Right ventricle myocardium inferior (tissue), 1 donor: ENCODE measurements at regions not wholly inside any gene's neighbourhood (a gene's known extent, or its start where the extent isn't known, plus 50 kb on each side); places are given as distances from the start of the nearest gene placed in this dataset.

Experiments
- ATAC-seq: fragments of 200-7000 bp; cut with Tn5 transposase; one replicate; pipeline ENCODE4 v1.9.1; 2020; ENCODE audit warnings: mild to moderate bottlenecking, moderate library complexity
- DNase-seq: peaks from one replicate; pipeline ENCODE4 v3.0.0; 2021; ENCODE audit errors: missing footprints
- intact Hi-C: fragments of 100-400 bp; cut with DNase I; formaldehyde crosslinking; loops from one replicate; pipeline ENCODE4 v1.11.0; 2022
- donor health status: DM: no; HTN: yes; CAD: no; lungs with severe emphysema.

DNA sequence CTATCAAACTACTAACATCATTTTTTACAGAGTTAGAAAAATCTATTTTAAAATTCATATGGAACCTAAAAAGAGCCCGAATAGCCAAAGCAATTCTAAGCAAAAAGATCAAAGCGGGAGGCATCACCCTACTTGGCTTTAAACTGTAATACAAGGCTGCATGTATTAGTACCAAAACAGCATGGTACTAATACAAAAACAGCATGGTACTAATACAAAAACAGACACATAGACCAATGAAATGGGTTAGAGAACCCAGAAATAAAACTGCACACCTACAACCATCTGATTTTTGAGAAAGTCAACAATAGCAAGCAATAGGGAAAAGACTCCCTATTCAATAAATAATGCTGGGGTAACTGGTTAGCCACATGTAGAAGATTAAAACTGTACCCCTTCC, 640.7 kb downstream of the IRS1 start:
- DNase-seq (no peak), ATAC-seq (no peak)
- intact Hi-C loops, result no loop called here

DNA sequence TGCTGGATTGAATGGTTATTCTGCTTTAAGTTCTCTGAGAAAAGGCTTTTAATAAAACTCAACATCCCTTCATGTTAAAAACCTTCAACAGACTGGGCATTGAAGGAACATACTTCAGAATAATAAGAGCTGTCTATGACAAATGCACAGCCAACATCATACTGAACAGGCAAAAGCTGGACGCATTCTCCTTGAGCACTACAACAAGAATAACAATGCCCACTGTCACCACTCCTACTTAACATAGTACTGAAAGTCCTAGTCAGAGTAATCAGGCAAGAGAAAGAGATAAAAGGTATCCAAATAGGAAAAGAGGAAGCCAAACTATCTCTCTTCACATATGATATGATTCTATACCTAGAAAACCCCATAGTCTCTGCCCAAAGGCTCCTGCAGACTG, 641.4 kb downstream of the IRS1 start:
- DNase-seq (no peak), ATAC-seq (peak; percentile 71)
- intact Hi-C loops, result no loop called here

DNA sequence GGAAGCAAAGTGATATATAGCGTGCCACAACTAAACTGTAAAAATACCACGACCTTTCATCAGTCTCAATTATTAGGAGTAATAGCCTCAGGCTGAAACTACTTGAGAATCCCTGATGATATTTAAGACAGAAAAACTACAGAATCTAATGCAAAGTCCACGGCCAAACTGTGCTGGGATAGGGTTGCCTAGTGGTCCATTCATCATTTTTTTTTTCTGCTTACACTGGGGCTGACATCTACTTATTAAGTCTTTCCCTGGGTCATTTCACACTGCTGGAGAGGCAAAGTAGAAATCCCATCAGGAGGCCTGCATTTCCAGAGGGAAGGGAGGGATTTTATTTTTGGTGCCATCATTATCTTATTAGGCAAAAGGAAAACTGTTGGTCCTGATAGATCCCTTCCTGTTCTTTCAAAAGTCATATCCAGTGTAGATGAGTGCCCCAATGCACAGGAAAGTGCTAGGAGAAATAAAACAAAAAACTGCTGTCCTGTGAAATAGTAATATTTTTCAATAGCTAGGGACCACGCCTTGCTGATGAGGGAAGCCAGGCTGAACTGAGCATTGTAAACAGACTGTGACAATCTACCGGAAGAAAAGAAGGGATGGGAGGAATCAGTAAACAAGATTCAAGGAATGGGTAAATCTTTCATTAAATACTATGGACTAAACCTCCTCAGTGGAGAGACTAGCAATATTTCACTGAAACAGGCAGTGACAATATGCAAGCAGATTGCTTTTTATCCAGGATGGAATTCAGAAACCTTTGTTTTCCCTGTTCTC, 644.3 kb downstream of the IRS1 start:
- no peak for ATAC-seq
- intact Hi-C loops, result no loop called here

DNA sequence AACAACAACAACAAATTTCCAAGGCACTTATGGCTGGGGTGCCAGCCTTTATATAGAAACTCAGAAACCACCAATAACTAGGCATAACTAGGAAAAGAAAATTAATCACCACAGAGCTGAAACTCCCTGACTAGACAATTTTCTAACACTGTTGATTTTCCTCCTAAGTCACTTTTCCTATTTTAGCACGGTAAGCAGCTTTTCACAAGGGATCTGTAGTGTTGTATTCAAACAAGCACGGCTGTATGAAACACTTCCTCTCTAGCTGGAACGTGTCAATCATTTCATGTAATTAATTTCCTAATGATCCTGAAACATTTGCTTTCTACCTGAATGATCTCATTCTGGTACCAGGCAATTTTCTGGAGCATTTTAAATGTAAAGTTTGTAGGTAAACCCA, 645.0 kb downstream of the IRS1 start:
- ATAC-seq, result no peak
- DNase-seq, result no peak
- intact Hi-C loops, result no loop called here

More for the DNA sequence above, 644.3 kb downstream of the IRS1 start:
- DNase-seq, result no peak

DNA sequence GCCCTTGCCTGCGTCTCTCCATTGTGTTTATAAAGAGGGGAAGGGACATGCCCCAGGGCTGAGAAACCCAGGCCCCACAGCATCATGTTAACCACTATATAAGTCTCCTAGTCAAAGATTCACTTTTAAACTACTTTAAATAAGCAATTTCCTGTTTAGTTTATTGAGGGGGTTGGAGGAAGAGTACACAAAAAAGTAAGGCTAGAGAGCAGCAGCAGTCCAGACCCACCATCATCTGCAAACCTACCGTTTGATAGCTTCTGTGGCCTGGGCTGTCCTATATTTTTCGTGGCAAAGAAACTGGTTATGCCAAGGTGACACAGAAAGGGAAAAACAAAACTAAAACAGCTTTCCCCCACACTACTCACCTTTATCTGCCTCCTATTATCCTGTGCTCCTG, 646.1 kb downstream of the IRS1 start:
- no peak for ATAC-seq
- no peak for DNase-seq
- intact Hi-C loops, result no loop called here

DNA sequence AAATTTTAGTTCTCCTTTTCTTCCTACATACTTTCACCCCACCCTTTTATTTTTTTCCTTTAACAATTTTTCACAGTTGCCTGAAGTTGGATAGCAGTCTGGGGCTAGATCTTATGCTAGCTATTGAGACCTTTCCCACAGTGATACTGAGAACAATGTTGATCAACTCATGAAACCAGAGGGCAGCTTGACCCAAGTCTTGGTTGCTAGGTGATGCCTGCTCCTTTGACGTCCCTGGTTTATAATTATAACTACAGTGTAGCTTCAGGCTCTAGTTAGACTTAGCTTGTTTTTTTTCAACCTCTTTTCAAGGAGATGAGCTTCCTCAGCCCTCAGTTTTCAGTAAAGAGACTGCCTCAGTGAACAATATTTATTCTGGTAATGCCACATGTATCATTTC, 648.5 kb downstream of the IRS1 start:
- intact Hi-C loops, result no loop called here
- no peak for DNase-seq
- ATAC-seq, result peak; percentile 34

DNA sequence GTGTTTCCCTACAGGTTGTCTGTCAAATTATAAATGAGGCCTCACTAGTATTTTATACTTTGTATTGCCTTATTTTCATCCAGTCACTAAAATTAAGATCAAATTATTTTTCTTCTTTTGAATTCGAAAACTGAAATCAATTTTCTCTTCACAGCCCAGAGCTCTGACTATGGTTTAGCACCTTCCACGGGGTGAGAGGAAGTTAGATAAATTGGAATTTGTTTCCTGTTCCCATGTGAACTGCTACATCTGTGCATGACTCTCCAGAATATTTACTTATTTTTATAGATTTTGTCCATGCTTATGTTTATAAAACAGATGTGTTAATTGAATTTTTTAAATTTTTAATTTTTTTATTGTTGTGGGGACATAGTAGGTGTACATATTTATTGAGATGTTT, 656.5 kb downstream of the IRS1 start:
- intact Hi-C loops, result no loop called here
- DNase-seq, result no peak
- no peak for ATAC-seq

DNA sequence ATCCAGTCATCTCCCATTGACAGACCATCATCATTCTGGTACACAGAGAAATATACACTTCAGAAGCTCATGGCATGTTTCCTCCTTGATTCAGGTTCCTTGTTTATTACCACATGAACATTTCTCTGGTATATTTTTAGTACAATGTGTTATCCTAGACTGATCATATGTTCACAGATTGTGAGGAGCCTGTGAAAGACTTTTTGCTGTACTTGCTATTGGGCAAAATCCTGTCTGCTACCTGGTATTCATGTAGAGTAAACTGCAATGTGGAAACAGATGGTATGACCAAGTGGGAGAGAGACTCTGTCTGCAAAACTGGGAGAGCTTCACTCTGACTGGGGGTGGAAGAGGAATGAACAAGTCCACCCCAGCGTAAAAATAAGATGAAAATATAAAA, 657.2 kb downstream of the IRS1 start:
- intact Hi-C loops, result no loop called here
- DNase-seq (no peak), ATAC-seq (no peak)

DNA sequence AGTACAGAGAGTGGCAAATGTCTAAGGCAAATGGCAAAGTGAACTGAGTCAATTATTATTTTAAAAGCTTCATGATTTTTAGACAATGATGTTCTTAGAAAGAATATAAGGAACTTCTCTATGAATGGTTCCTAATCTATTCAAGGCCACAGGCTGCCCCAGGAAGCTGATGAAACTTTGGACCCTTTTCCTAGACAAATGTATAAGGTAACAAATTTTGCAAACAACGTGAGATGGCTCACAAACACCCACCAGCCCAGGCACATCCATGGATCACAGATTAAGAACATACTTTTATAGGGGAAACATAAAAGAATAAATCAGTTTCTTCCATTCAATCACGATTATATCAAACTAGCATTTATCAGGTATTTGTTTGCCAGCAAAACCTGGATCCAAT, 659.0 kb downstream of the IRS1 start:
- no peak for ATAC-seq
- no peak for DNase-seq
- intact Hi-C loops, result no loop called here

DNA sequence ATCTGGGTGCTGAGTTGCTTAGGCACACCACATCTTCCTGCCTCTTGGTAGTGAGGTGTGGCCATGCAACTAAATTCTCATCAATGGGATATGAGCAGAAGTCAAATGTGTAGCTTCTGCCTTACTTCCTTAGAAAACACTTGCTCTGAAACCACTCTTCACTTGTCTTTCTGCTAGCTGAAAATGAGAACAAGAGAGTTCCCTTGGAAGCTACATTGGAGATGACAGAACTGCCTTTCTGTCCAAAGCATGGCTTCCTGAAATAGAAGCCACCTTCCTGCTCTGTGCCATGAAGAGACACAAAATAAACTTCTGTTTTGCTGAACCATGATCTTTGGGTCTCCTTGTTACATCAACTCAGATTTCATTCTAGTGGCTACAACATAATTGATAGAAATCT, 659.9 kb downstream of the IRS1 start:
- DNase-seq (no peak), ATAC-seq (no peak)
- intact Hi-C loops, result no loop called here

DNA sequence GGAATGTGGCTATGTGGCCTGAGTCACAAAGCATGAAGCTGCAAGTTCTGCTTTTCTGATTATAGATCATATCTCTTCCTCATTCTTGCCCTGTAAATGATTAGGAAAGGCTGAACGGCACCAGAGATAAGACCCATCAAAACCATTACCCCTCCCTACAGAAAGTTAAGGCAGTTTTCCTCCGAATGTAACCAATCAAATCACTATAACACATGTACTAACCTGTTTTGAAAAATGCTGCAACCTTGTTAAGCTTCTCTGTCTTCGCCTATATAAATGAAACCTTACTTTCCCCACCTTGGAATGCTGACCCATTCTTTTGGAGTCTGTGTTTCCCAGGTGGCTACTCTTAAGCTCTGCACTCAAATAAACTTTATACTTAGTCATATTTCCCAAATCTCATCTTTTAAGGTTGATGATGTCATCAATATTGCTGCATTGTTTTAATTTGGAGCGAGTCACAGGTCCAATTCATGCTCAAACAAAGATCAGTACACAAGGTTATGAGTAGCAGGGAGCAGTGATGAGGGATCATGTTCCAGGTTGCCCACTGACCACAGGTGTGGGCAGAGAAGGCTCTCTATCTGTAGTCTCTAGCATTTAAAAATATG, 662.3 kb downstream of the IRS1 start:
- DNase-seq, result no peak
- intact Hi-C loops, result no loop called here
- ATAC-seq, result no peak

DNA sequence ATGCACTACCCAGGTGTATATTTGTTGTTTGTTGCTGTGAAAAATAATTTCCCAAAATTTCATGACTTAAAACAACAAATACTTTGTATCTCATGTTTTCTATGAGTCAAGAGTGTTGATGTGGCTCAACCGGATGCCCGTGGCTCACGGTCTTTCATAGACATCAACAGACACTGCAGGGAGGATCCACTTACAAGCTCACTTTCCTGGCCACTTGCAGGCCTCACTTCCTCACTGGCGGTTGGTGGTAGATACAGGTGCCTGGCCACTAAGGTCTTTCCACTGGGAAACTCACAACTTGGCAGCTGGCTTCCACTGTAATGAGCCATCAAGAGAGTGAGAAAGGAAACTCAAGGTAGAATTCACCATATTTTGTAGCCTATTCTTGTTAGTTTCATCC, 662.9 kb downstream of the IRS1 start:
- DNase-seq (peak; percentile 55), ATAC-seq (no peak)
- intact Hi-C loops, result no loop called here

DNA sequence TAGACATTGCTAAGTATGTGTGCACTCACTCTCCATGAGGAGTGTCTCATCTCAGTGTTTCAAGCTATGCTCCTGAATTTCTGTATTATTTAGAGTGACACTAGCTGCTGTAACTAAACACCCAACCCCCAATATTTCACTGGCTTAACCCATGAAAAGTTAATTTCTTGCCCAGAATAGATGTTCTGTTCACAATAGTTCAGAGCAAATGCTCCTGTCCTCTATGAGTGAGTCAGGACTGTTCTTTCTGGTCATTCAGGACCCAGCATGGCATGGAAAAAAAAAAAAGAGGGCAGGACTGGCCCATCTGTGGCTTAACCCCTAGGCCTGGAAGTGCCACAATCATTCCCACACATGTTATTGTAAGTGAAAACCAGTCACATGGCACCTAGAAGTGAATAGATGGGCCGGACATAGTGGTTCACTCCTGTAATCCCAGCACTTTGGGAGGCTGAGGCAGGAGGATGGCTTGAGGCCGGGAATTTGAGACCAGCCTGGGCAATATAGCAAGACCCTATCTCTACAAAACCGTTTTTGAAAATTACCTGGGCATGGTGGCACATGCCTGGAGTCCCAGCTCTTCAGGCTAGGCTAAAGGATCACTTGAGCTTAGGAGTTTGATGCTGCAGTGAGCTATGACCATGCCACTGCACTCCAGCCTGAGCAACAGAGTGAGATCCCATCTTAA, 663.6 kb downstream of the IRS1 start:
- ATAC-seq (no peak), DNase-seq (no peak)
- intact Hi-C loops, result no loop called here

DNA sequence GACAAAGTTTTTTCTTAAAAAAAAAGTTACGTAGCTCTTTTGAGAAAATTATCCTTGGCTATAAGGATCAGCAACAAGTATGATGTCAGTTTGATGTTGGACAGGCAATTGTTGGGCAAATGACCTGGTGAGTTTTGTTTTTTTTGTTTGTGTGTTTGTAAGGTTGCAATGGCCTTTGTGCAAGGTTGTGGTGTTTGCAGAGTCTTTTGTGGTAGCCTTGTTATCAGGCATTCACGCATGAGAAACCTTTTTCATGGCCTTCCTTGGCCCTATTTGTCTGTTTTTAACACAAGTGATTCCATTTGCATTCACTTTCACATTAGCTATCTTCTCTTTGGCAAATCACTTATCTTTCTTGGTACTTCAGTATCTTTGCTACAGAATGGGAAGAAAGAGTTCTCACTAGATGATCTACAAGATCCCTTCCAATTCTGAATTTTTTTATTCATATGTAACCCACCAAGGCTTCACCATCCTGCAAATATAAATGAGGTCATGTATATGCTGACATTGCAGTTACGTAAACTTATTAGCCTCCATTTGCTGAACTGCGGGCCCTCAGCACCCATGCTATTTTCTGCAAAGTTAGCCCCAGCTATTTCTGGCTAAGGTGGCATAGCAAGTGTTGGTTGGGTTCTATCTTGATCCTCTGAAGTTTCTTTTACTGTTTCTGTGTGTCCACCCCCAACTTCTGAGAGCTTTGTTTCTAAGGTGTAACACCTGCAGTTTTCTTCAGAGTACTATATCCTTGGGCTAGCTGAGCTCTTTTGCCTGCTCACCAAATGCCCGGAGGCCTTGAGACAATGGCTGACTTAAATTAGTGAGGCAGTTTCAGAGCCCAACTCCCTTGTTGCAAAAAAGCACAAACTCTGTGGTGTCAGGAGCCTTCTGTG, 667.1 kb downstream of the IRS1 start:
- intact Hi-C loops, result loop anchor here (5.0 kb wide), 1 partner anchor 670 kb away; no protein-coding TSS in a partner anchor
- DNase-seq (no peak), ATAC-seq (no peak)

DNA sequence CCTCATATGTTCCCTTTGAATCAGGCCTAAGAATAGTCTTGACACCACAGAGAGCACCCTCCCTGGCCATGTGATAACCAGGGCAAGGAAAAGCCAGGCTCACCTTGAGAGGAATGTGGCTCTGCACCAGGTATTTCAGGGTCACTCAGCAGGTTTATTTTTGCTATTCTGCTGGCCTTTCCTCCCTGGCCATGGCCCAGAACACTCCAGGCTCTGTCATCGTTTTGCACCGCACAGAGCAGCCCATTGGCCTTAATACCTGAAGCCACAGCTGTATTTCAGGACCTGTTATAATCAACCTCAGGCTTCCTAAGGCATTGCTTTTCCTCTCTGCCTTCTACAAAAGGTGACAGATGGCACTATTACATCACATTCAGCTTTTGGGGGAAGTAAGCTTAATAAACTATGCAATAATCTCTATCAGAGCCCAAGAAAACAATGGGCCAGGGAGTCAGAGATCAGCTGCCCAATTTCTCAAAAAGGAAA, 668.3 kb downstream of the IRS1 start:
- no peak for DNase-seq
- intact Hi-C loops, result loop anchor here (5.0 kb wide), 1 partner anchor 671 kb away; no protein-coding TSS in a partner anchor
- ATAC-seq, result peak; percentile 95

DNA sequence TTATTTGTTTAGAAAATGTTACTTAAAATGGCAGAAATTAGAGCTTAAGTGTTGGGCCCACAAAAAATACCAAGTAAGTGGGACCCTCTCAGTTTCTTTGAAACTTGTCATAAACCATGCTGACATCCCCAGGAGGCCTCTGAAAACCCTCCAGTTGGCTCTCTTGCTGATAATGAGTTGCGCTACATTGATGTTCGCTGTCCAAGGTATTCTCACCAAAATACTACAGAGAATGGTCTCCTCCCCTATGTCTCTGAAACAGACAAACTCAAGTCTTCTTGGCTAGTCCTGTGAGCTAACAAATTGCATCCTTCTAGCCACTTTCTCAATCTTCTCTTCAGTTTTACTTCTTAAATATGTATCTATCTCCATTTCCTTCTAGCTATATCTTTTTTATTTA, 669.4 kb downstream of the IRS1 start:
- no peak for DNase-seq
- no peak for ATAC-seq
- intact Hi-C loops, result loop anchor here (5.0 kb wide), 1 partner anchor 672 kb away; no protein-coding TSS in a partner anchor

DNA sequence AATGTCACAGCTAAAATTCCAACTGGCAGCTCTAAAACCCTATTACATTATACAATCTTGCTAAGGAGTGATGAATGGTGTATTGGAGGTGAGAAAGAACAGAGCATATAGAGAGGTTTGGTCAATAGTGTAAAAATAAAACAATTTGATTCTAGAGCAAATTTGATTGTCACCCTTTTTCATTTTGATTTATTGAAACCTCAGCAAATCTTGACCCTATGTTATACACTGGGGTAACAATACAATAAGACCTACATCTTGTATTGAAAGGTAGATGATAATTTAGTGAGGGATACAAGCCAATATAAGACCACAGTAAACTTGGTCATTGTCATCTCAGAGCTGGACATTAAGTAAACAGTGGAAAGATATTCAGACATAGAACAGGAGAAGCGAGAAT, 671.9 kb downstream of the IRS1 start:
- DNase-seq (no peak), ATAC-seq (no peak)
- intact Hi-C loops, result no loop called here

DNA sequence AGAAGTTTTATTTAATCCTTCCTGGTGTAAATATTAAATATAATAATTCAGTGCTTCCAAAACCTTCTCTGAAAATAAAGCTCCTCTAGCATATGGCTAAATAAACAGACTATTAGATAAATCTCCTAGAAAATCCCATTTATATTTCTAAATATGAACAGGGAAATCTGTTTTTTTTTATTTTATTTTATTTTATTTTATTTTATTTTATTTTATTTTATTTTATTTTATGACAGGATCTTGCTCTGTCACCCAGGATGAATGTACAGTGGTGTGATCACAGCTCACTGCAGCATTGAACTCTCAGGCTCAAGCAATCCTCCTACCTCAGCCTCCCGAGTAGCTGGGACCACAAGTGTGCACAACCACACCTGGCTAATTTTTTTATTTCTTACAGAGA, 673.5 kb downstream of the IRS1 start:
- no peak for ATAC-seq
- intact Hi-C loops, result no loop called here
- DNase-seq, result no peak
